GM23338 (cell line): ENCODE measurements at regions not wholly inside any gene's neighbourhood (a gene's known extent, or its start where the extent isn't known, plus 50 kb on each side); places are given as distances from the start of the nearest gene placed in this dataset.

Experiments used
- ATAC-seq: fragments of 200-7000 bp; cut with Tn5 transposase; 3 replicates; pipeline ENCODE4 v1.9.1; 2020
- DNase-seq: peaks from one replicate; pipeline ENCODE4 v3.0.0-alpha.2; 2015; ENCODE audit warnings: low spot score
- H2AFZ ChIP-seq: fragments of 200-600 bp; sonication (generic); 2 replicates; pipeline ENCODE4 v1.8.0; 2016; ENCODE audit warnings: antibody characterized with exemption, mild to moderate bottlenecking, moderate library complexity
- H3F3A ChIP-seq: fragments of 200-600 bp; sonication (generic); replicated peaks from 2 replicates; pipeline ENCODE4 v1.8.0; 2017; ENCODE audit warnings: antibody characterized with exemption, mixed run types, low read depth
- H3K27ac ChIP-seq: fragments of 200-600 bp; sonication (generic); 2 replicates; pipeline ENCODE4 v1.6.1; 2016; ENCODE audit warnings: low read depth
- H3K27me3 ChIP-seq: fragments of 200-600 bp; sonication (generic); 2 replicates; pipeline ENCODE4 v1.8.0; 2016; ENCODE audit warnings: mild to moderate bottlenecking, mixed run types, moderate library complexity; ENCODE audit not compliant: insufficient read depth
- H3K36me3 ChIP-seq: fragments of 200-600 bp; sonication (generic); 2 replicates; pipeline ENCODE4 v1.8.0; 2016; ENCODE audit warnings: mild to moderate bottlenecking; ENCODE audit not compliant: insufficient read depth
- H3K4me1 ChIP-seq: fragments of 200-600 bp; sonication (generic); 2 replicates; pipeline ENCODE4 v1.8.0; 2016; ENCODE audit warnings: mild to moderate bottlenecking, moderate library complexity; ENCODE audit not compliant: insufficient read depth
- H3K4me2 ChIP-seq: fragments of 200-600 bp; sonication (generic); 2 replicates; pipeline ENCODE4 v1.7.1; 2017; ENCODE audit warnings: mixed run types
- H3K4me3 ChIP-seq: fragments of 200-600 bp; sonication (generic); 2 replicates; pipeline ENCODE4 v1.6.1; 2016; ENCODE audit warnings: mixed run types
- H3K79me2 ChIP-seq: fragments of 200-600 bp; sonication (generic); replicated peaks from 2 replicates; pipeline ENCODE4 v1.8.0; 2017; ENCODE audit warnings: mild to moderate bottlenecking; ENCODE audit not compliant: insufficient read depth
- H3K9me2 ChIP-seq: fragments of 200-600 bp; sonication (generic); 2 replicates; pipeline ENCODE4 v1.8.0; 2017; ENCODE audit not compliant: insufficient read depth
- H4K20me1 ChIP-seq: fragments of 200-600 bp; sonication (generic); replicated peaks from 2 replicates; pipeline ENCODE4 v1.8.0; 2017; ENCODE audit warnings: mild to moderate bottlenecking; ENCODE audit not compliant: insufficient read depth
- H3K27ac Mint-ChIP-seq: 2 replicates; pipeline ENCODE4 v1.8.0; 2020; ENCODE audit warnings: inconsistent platforms, mild to moderate bottlenecking, moderate library complexity, mixed read lengths
- H3K27me3 Mint-ChIP-seq: 3 replicates; pipeline ENCODE4 v1.8.0; 2022; ENCODE audit warnings: low read depth, mild to moderate bottlenecking, moderate library complexity, mixed read lengths, inconsistent platforms; ENCODE audit not compliant: insufficient read depth, poor library complexity
- H3K36me3 Mint-ChIP-seq: 3 replicates; pipeline ENCODE4 v1.8.0; 2021; ENCODE audit warnings: low read depth, mild to moderate bottlenecking, inconsistent platforms, moderate library complexity, mixed read lengths
- H3K4me1 Mint-ChIP-seq: 3 replicates; pipeline ENCODE4 v1.8.0; 2020; ENCODE audit warnings: mild to moderate bottlenecking, inconsistent platforms, mixed read lengths
- H3K4me3 Mint-ChIP-seq: 3 replicates; pipeline ENCODE4 v1.8.0; 2021; ENCODE audit warnings: moderate library complexity, mild to moderate bottlenecking, inconsistent platforms, mixed read lengths
- H3K9me3 Mint-ChIP-seq: 3 replicates; pipeline ENCODE4 v1.8.0; 2020; ENCODE audit warnings: moderate library complexity, mild to moderate bottlenecking, inconsistent platforms, mixed read lengths
- CREB1 ChIP-seq: fragments of 250-450 bp; sonication (Bioruptor Pico); IDR thresholded peaks from 2 replicates; pipeline ENCODE4 v1.5.0; 2020; ENCODE audit warnings: low read depth, mild to moderate bottlenecking, moderate library complexity
- CTCF ChIP-seq, 2 experiments: fragments of 200-600 bp in 1 of 2; sonication (generic) in 1 of 2; conservative IDR thresholded peaks; 2 replicates each; pipeline versions ENCODE4 v1.5.1 to v1.6.1; 2016 to 2017; ENCODE audit warnings: antibody characterized with exemption in 2 of 2, low read depth in 2 of 2, mild to moderate bottlenecking in 2 of 2, moderate library complexity in 1 of 2
- EZH2 ChIP-seq: fragments of 200-600 bp; sonication (generic); IDR thresholded peaks from one replicate; pipeline ENCODE4 v1.8.0; 2017; ENCODE audit warnings: antibody characterized with exemption, mild to moderate bottlenecking, low read depth; ENCODE audit not compliant: unreplicated experiment
- EZH2phosphoT487 ChIP-seq: fragments of 200-600 bp; sonication (generic); IDR thresholded peaks from one replicate; pipeline ENCODE4 v1.8.1; 2018; ENCODE audit warnings: antibody characterized with exemption; ENCODE audit not compliant: unreplicated experiment
- JUNB ChIP-seq: IDR thresholded peaks from one replicate; pipeline ENCODE4 v1.6.1; 2016; ENCODE audit warnings: antibody characterized with exemption; ENCODE audit not compliant: unreplicated experiment
- NANOG ChIP-seq: IDR thresholded peaks from 2 replicates; pipeline ENCODE4 v1.6.1; 2016; ENCODE audit warnings: antibody characterized with exemption, borderline replicate concordance
- POLR2AphosphoS5 ChIP-seq: IDR thresholded peaks from 2 replicates; pipeline ENCODE4 v1.6.1; 2016; ENCODE audit warnings: antibody characterized with exemption, low read depth
- REST ChIP-seq: IDR thresholded peaks from one replicate; pipeline ENCODE4 v1.6.1; 2018; ENCODE audit warnings: antibody characterized with exemption; ENCODE audit not compliant: unreplicated experiment
- ZNF114 ChIP-seq: fragments of 250-450 bp; sonication (Bioruptor Pico); IDR thresholded peaks from 2 replicates; pipeline ENCODE4 v1.5.0; 2020; ENCODE audit warnings: mild to moderate bottlenecking, moderate library complexity
- ZNF331 ChIP-seq: fragments of 250-450 bp; sonication (Bioruptor Pico); IDR thresholded peaks from 2 replicates; pipeline ENCODE4 v1.5.0; 2020; ENCODE audit warnings: low read depth, mild to moderate bottlenecking, moderate library complexity
- TF ChIP-seq, protein P1 (sequence below): IDR thresholded peaks from 2 replicates; pipeline ENCODE4 v1.6.1; 2016; ENCODE audit warnings: antibody characterized with exemption

DNA sequence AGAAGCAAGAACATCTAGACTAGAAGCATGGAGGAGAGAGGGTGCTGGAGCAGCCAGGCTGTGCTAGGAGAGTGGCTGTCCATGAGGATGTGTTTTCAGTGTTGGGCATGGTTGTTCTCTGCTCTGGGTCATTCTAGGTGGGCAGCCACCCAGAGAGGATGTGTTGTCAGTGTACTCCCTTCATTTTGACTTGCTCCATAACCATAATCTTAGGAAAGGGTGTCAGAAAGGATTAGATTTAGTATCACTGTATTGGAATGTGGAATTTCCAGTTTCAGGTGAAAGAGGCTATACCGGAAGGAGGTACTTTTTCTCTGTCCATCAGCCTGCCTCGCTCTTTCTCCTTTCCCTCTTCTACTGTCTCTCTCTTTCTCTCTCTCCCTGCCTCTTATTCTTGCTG is 474.5 kb upstream of the PODXL start:
- DNase-seq (no peak), ATAC-seq (no peak)
- H3K36me3 ChIP-seq: no peaks in the 10 kb centered on the region
- H3K4me3 ChIP-seq: no peak overlapping the region
- H3K36me3 Mint-ChIP-seq: no peaks in the 10 kb centered on the region
- no peaks in the 10 kb centered on the region for H3K4me1 ChIP-seq
- H3K27me3 ChIP-seq: no peaks in the 10 kb centered on the region
- no peak overlapping the region for H3K27ac ChIP-seq
- no peaks in the 10 kb centered on the region for H3K9me3 Mint-ChIP-seq
- H3K27me3 Mint-ChIP-seq: no peaks in the 10 kb centered on the region
- no peak overlapping the region for H3K4me2 ChIP-seq
- H3K9me2 ChIP-seq: no peaks in the 10 kb centered on the region
- peaks cover 7% of the 10 kb centered on the region for H3K4me1 Mint-ChIP-seq
- TF ChIP-seq, protein P1, sequence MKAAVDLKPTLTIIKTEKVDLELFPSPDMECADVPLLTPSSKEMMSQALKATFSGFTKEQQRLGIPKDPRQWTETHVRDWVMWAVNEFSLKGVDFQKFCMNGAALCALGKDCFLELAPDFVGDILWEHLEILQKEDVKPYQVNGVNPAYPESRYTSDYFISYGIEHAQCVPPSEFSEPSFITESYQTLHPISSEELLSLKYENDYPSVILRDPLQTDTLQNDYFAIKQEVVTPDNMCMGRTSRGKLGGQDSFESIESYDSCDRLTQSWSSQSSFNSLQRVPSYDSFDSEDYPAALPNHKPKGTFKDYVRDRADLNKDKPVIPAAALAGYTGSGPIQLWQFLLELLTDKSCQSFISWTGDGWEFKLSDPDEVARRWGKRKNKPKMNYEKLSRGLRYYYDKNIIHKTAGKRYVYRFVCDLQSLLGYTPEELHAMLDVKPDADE: no peak
- TF ChIP-seq ZNF331 (CRISPR knock-in tag): no peak
- TF ChIP-seq CTCF (conservative IDR thresholded peaks at IDR 0.05; ENCODE audit: low read depth in 2 of 2): no peak
- no peak for TF ChIP-seq CREB1 (CRISPR knock-in tag)
- no peak for TF ChIP-seq JUNB
- TF ChIP-seq EZH2: no peak
- no peak for TF ChIP-seq POLR2AphosphoS5
- no peak for TF ChIP-seq NANOG
- no peak for TF ChIP-seq ZNF114 (CRISPR knock-in tag)
- no peak for TF ChIP-seq REST
- H3F3A ChIP-seq: no peaks in the 10 kb centered on the region
- H2AFZ ChIP-seq: no peak overlapping the region
- H4K20me1 ChIP-seq: no peaks in the 10 kb centered on the region
- no peaks in the 10 kb centered on the region for H3K79me2 ChIP-seq
- H3K4me3 Mint-ChIP-seq: no peak overlapping the region
- H3K27ac Mint-ChIP-seq: no peak overlapping the region

DNA sequence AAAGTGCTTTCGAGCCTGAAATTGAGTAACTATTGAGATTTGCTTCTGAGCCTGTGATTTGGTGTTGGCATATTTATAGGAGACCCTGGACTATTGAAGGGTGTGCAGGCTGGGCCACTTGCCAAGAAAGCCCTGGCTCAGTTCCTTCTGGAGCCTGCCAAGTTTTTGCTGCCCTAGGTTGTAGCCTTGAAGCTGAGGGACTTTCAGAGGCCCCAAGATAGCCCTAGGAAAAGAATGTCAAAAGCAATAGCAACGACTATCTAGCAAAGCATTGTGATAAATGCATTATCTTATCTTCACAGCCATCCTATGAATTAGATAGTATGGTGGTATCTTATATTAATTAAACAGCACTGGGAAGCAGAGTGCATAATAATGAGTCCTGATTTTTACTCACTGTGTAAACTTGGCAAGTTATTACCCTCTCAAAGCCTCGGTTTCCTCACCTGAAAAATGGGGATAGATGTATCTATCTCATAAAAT is 473.7 kb upstream of the PODXL start:
- no peaks in the 10 kb centered on the region for H3K27me3 Mint-ChIP-seq
- no peaks in the 10 kb centered on the region for H3K9me2 ChIP-seq
- H3K27ac Mint-ChIP-seq: no peak overlapping the region
- H3K4me3 ChIP-seq: no peak overlapping the region
- H3K79me2 ChIP-seq: no peaks in the 10 kb centered on the region
- no peaks in the 10 kb centered on the region for H3K4me1 ChIP-seq
- no peaks in the 10 kb centered on the region for H3K36me3 Mint-ChIP-seq
- no peaks in the 10 kb centered on the region for H4K20me1 ChIP-seq
- H2AFZ ChIP-seq: no peak overlapping the region
- ATAC-seq (no peak), DNase-seq (no peak)
- H3K4me1 Mint-ChIP-seq: no peaks in the 10 kb centered on the region
- H3K27me3 ChIP-seq: no peaks in the 10 kb centered on the region
- H3K4me2 ChIP-seq: no peak overlapping the region
- no peak overlapping the region for H3K4me3 Mint-ChIP-seq
- no peaks in the 10 kb centered on the region for H3K36me3 ChIP-seq
- H3F3A ChIP-seq: no peaks in the 10 kb centered on the region
- H3K27ac ChIP-seq: no peak overlapping the region
- H3K9me3 Mint-ChIP-seq: no peaks in the 10 kb centered on the region
- no peak for TF ChIP-seq ZNF114 (CRISPR knock-in tag)
- TF ChIP-seq EZH2phosphoT487: no peak
- no peak for TF ChIP-seq NANOG
- TF ChIP-seq CREB1 (CRISPR knock-in tag): no peak
- no peak for TF ChIP-seq REST
- no peak for TF ChIP-seq POLR2AphosphoS5
- TF ChIP-seq CTCF (conservative IDR thresholded peaks at IDR 0.05; ENCODE audit: low read depth in 2 of 2): no peak
- TF ChIP-seq EZH2: no peak
- no peak for TF ChIP-seq ZNF331 (CRISPR knock-in tag)
